ENCODE measurements at regions not wholly inside any gene's neighbourhood (a gene's known extent, or its start where the extent isn't known, plus 50 kb on each side); places are given as distances from the start of the nearest gene placed in this dataset.

DNA sequence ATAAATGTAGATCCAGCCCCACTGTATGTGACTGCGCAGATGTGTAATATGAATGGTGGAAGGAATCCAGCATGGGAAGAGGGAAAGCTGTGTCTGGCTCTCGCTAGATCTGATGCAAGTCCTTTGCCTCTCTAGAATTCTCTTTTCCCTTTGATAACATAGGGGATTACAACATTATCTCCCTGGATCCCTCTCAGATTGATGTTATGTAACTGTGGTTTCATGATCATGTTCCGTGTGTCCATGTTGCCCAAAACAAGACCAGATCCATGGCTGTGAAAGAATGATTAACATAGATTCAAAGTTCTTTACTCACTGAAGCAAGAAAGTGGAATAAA, 184.0 kb upstream of the UBL3 start:
- DNase-seq (ENCODE audit: low read depth in 4 of 4, low spot score in 3 of 4): no peak

DNA sequence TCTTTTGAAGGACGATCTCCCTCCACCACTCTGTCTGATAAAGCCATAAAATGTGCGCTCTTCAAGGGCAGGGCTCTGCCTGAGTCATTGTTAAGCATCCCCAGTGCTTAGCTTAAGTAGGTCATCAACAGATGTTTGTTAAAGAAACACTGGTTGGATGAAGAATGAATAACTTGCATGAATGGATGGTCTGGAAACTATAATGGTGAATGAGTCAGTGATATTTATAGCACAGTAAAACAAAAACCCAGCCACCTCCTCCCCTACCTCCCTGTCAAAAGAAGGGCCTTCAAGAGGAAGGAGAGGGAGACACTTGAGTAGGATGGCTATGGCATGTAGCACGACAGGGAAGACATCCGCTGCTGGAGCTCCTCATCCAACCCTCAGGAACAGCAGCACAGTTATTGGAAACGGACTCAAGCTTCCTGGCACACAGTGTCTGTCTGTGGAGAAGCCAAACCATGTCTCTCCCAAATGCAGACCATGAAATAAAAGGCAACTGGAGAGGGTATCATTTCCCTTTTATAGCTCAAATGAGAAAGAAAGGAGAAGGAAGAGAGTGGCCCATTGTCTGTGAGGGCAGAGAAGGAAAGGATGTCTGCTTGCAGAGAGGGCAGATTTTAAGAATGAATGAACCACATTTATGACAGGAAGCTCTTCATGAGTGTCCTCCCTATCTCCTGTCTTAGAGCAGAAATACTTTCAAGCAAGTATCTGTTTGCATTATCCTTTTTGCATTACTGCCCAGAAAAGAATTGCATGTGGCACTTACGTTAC, 183.5 kb upstream of the UBL3 start:
- no peak for DNase-seq (ENCODE audit: low read depth in 4 of 4, low spot score in 3 of 4)

DNA sequence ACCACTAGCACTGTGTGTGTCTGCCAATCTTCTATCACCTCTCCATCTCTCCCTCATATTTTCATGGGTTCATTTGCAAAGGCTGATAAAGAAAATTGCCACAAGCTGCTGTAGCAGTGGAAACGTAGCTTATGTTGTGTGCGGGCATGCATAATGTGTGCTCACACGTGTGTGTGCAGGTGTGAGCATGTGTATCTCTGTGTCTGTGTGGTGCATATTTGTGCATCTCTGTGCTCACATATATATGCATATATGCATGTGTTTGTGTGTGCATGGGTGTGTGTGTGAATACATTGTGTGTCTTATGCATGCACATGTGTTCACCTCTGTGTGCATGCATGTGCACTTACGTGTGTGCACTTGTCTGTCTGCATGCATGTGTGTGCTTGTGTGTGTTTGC, 181.8 kb upstream of the UBL3 start:
- DNase-seq (ENCODE audit: low read depth in 4 of 4, low spot score in 3 of 4): no peak

DNA sequence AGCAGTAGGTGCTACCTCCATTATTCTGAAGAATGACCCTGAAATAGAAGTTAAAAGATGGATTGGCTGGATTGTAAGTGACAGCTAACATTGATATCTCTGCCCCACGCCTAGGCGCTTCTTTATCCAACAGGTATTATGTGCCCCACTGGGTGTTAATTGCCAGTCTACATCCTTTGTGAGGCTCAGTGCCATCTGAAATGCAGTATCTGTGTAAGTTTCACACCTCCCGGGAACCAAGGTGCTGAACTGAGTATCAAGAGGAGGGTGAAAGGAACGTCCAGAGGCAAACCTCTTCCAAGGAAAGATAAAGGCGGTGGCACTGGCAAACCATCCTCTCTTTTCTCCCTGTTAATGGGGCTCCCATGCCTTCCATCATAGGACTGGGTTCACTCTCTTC, 181.1 kb upstream of the UBL3 start:
- no peak for DNase-seq (ENCODE audit: low read depth in 4 of 4, low spot score in 3 of 4)

DNA sequence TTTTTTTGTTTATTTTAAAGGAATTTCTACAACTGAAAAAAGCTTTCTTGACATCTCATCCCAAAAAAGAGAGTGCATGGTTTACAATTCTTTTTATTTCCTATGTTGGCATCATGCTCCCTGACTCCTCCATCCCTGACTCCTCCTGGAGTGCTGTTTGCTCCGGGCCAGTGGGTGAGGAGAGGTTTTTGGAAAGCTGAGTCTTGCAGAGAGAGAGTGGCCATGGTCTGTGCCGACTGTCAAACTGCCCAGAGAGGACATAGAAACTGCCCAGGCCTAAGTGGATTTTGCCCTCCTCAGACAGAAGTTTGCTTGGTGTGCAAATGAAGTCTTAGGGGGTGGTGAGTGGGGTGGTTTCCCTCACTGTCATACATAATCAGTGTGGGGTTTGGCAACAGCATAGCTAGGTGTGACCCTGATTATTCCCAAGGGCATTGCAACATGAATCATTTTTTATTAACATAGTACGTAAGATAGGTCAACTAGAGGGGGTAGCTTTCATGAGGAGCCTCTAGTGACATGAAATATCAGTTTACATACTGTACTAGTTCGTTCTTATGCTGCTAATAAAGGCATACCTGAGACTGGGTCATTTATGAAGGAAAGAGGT, 179.8 kb upstream of the UBL3 start:
- DNase-seq (ENCODE audit: low read depth in 4 of 4, low spot score in 3 of 4): no peak

DNA sequence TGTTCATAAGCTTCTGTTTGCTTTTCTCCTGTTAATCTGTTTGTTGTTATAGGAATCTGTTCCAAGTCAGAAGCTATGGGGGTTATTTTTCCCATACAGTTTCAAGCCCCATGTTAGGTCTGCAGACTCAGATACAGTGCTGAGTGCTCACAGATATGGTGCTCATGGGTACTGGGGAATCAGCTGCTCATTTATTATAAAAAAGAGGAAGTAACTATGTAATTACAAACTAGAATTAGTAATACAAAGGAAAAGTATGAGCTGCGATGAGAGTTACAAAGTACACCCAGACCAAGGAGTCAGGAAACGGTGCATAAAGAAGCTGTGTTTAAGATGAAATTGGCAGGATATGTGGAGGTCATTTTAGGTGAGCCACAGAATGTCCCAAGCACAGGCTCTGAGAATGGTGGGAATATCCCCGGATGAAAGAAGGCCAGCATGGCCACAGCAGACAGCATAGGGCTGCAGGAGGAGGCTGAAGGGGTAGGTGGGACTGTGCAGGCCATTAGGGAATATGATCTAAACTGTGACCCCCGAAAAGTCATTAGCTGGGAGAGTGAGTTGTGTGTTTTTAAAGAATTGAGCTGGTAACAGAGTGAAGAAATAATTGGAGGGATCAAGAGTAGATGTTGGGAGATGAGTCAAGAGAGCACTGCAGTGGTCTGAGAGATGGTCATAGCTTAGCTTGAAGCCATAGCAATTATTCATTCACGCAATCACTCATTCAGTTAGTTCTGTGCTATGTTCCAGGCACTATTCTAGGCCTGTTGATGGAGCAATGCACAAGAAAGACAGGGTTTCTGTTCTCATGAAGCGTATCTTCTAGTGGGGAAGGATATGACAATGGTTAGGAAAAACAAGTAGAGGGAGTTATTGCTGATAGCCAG, 177.4 kb upstream of the UBL3 start:
- DNase-seq (ENCODE audit: low read depth in 4 of 4, low spot score in 3 of 4): no peak

DNA sequence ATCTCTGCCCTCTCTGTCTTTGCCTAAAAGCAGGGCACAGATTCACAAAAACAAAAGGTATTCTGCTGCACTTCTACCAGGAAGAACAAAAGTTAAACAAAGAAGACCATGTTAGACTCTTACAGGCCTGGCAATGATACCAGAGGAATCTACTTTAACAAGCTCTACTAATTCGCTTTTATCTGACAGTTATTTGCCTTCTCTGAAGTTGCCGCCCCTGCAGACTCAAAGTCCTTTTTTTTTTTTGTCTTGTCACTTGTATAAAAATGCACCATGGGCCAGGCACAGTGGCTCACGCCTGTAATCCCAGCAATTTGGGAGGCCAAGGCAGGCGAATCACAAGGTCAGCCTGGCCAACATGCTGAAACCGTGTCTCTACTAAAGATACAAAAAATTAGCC, 176.5 kb upstream of the UBL3 start:
- no peak for DNase-seq (ENCODE audit: low read depth in 4 of 4, low spot score in 3 of 4)

DNA sequence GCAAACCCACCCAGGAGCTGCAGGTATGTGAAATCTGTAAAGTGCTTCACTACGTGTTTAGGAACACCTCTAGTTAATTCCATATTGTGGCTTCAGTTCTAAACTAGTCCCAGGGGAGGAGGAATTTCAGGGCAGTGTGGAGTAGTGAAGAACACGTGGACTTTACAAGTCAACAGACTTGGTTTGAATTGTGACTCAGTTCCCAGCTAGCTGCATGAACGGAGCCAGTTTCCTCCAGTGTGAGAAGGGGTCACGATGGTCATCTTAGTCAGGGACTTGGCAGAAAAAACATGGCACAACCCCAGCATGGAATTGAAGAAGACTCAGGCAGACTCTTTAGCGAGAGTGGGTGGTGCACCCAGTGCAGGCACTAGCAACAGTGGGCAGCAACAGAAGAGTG, 175.7 kb upstream of the UBL3 start:
- DNase-seq (ENCODE audit: low read depth in 4 of 4, low spot score in 3 of 4): no peak

DNA sequence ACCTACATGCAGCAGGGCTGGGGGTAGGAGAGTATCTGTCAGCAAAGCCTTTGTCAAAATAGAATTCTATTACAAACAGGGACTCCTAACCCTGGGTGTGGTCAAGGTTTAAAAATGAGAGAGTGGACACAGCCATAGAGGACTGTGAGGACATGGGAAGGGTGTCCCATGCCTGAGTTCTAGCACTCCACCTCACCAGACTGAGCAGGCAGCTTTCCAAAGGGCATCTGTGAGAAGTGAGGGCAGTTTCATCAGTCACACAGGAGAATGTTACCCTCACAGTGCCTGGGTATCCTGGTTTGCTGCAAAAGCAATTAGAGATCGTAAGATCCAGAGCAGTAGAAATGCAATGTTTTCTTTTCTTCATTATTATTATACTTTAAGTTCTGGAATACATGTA, 174.9 kb upstream of the UBL3 start:
- no peak for DNase-seq (ENCODE audit: low read depth in 4 of 4, low spot score in 3 of 4)

DNA sequence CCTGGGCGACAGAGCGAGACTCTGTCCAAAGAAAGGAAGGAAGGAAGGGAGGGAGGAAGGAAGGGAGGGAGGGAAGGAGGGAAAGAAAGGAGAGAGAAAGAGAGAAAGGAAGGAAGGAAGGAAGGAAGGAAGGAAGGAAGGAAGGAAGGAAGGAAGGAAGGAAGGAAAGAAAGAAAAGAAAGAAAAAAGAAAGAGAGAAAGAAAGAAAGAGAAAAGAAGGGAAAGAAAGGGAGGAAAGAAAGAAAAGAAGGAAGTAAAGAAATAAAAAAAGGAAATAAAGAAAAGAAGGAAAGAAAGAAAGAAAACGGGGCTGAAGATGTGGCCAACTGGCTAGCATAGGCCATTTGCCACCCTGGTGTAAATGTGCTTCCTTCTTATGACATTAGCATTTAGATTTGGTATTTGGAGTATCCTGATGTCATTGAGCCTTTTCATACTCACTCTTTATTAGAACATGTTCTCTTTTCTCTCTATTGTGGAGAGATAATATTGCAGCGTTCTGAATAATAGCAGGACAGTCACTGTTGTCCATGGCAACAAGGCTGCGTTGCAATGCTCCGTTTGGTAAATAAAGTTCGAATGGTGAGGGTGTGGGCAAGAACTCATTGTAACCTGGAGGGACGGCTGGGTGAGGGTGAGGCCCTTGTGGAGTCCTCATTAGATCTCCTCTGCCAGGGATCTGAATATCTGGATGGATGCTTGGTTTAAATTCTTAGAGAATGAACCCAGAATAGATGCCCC, 173.9 kb upstream of the UBL3 start:
- DNase-seq (ENCODE audit: low read depth in 4 of 4, low spot score in 3 of 4): no peak

DNA sequence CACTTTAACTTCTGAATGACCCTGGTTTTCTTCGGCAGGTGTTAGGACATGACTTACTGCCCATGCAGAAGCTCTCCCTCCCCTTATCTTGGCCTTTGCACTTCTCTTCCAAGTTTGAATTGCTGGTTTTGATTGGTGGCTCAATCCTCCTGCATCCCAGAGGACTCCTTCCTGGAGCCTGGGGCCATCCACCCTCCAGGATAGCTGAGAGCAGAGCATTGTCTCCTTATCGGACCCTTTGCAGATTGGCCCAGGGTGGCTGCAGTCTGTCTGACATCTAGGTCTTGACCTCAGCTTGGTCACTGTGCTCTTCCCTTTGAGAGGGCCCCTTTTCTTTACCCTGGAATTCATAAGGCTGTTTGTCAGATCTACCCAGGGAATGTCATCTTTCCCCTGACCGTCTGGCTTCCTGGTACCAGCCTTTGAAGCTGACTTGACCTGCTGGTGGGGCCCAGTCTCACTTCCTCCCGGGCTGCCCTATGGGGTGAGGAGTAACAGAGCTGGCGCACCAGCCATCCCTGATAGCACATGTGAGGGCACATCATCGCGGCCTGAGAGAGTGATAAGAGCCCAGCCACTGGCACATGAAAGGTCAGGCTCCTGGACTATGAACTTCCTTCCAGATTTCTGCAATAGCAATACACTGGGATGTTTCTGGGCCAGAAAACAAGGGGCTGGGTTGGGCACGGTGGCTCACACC, 172.9 kb upstream of the UBL3 start:
- no peak for DNase-seq (ENCODE audit: low read depth in 4 of 4, low spot score in 3 of 4)

DNA sequence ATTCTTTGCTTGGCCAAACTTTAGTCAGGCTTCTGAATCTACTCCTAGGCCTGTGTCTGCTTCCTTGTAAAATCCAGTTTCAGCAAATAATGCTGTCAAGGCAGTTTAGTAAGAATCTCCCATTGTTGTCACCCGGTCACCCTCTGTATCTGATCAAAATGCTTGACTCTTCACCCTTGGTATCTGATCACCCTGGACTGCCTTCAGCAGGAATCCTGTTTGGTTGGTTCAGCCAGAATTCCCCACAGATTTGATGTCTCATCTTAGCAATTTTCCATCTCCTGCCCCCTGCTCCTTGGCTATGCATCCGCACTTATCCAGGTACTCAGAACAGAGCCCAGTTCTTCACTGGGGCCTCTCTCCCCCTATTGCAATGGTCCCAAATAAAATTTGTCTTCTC, 172.4 kb upstream of the UBL3 start:
- no peak for DNase-seq (ENCODE audit: low read depth in 4 of 4, low spot score in 3 of 4)

DNA sequence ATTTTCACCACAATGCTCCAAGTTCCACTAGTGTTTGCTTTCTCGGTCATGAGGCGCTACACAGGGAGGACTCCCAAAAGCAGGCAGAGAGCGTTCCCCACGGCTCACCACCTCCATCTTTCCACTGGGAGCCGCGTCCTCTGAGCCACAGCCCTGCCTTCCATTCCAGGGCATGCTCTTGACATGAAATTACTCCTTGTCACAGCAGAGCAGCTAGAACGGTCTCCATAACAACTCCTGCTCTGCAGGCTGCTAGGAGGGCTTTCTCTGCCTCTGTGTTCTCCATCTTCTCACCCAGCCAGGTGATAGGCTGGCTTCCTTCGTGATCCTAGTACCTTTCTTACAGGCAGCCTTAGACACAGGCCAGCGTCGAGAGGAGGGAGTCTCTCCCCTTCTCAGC, 171.8 kb upstream of the UBL3 start:
- DNase-seq (ENCODE audit: low read depth in 4 of 4, low spot score in 3 of 4): no peak

DNA sequence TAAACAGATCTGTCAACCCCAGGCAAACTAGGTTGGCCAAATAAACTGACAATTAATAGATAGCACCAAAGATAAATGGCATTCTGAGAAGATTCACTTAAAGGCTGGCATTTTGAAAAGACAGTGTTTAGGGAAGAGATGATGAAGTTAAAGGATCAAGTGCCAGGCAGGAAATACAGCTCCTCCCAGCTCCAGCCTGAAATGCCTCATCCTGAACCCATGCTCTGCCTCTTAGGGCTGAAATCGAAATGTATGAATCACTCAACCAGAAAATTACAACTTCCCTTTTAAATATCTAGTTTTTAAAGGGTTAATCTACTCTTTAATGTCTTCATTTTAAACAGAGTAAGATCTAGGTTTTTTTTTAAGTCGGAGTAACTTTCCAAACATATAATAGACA, 171.2 kb upstream of the UBL3 start:
- DNase-seq (ENCODE audit: low read depth in 4 of 4, low spot score in 3 of 4): no peak

DNA sequence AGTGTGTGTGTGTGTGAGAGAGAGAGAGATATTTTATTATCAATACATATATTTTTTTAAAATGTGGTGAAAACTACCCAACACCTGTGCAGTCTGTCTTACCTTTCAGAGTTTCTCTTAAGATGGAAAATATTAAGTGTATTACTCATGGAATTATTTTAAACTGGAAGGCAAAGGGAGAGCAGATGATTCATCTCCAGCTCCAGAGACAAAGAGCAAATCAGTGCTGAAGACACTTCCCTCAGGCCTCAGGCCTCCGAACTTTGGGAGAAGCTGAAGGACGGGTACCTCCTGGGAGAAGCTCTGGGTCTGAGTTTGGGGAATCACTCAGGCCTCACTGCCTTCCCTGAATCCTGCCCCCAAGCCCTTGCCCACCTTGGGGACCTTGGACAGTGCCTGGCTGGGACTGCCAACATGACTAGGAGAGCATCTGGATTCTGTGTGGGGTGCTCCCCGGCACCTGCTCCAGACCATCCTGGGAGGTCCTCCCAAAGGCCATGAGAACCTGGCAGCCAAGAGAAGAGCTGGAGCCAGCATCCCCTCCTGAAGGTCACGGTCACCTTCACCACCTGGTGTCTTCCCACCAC, 170.4 kb upstream of the UBL3 start:
- DNase-seq (ENCODE audit: low read depth in 4 of 4, low spot score in 3 of 4): no peak

DNA sequence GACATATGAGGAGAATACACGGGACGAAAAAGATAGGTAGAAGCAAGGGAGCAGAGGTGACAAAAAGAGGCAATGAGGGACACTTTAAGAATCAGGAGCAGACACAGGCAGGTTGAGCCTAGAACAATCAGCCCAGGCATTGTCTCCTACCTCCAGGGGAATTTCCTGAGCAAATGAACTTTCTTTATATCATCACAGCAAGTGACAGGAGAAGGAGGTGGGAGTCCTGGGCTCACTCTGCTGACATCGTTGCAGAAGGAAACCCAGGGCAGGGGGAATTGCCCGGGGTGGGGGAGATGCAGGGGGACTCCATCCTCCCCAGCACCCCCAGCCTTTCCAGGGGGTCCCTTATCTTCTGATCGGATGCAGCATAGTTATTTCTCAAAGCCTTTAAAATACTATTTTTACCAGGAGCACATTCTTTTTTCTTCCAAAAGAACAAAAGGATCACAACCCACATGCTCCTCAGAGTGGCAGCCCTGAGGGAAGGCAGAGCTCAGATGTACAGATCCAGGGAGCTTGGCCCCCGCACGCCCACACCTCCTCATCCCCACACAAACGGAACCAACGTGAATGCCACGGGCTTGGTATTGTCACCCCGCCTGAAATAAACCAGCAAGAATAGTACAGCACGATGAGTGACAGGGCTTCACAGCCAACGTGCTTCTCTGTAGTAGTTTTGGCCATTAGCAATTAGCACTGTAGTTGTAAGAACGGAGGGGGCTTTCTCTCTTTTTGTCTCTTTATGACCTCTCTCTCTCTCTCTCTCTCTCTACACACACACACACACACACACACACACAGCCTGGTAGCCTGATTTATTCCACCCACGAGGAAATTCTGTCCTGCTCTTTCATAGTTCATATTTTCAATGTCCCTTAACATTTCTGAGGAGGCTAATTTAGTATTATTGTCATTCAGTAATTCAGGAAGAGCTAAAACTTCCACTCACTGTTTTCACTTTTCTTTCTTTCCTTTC, 169.5 kb upstream of the UBL3 start:
- no peak for DNase-seq (ENCODE audit: low read depth in 4 of 4, low spot score in 3 of 4)

DNA sequence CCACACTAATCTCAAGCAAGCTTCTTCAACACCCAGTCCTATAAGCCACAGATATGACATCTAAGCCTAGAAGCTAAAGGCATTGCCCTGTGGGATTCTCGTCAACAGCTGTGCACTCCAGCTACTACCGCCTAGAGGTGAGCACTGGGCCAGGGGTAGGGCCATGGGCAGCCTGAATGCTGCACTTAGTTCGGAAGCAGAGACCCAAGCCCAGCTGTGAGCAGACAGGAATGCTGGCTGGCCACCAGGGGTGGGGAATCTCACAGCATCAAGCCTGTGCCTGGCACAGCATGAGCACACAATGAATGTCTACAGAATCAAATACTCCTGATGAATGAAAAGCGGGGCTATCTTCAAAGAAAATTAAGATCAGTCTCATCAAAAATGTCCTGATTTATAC, 167.5 kb upstream of the UBL3 start:
- no peak for DNase-seq (ENCODE audit: low read depth in 4 of 4, low spot score in 3 of 4)

DNA sequence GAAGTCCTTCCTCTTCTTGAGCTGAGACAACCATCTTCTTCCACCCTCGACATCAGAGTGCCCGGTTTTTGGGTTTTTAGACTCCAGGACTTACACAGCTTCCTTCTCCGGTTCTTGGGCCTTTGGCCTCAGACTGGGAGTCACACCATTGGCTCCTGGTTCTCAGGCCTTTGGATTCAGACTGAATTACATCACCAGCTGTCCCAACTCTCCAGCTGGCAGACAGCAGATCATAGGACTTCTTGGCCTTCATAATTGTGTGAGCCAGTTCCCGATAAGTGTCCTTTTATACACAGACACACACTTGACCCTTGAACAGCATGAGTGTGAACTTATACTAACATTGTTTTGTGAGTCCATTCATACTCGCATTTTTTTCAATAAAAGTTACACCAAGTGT, 166.0 kb upstream of the UBL3 start:
- DNase-seq (ENCODE audit: low read depth in 4 of 4, low spot score in 3 of 4): no peak

DNA sequence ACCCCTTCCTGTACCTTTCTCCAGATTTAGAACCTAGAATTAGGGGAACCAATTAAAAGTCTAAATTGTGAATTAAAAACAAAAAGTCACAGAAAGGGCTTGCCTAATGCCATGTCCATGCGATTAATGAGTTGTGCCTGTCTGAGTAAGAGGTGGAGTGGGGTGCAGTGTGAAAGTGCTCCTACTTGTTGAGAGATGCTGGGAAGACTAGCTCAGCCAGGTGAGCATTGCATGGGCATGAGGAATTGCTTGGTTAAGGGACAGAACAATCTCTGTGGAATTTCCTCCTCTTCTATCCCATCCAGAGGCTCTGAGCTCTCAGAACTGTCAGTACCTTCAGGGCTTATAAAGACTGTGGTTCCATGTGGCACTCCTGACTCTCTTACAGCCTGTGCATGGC, 159.0 kb upstream of the UBL3 start:
- DNase-seq (ENCODE audit: low read depth in 4 of 4, low spot score in 3 of 4): no peak
